Mesenchymal stem cell (in vitro differentiated cells and primary cell): ENCODE measurements at regions not wholly inside any gene's neighbourhood (a gene's known extent, or its start where the extent isn't known, plus 50 kb on each side); places are given as distances from the start of the nearest gene placed in this dataset.
A peak's percentile ranks its signal among the peaks of the same experiment; 100 is the strongest.

Source experiments
- DNase-seq: peaks from one replicate; pipeline ENCODE4 v3.0.0-alpha.2; 2013
- H2AFZ ChIP-seq: one replicate; pipeline ENCODE4 v1.6.1; 2013; ENCODE audit warnings: low read depth, mild to moderate bottlenecking, control low read depth, inconsistent platforms, low read length, moderate library complexity
- H2AK5ac ChIP-seq: 2 replicates; pipeline ENCODE4 v1.6.1; 2013; ENCODE audit warnings: low read length, moderate library complexity, mild to moderate bottlenecking, inconsistent platforms; ENCODE audit not compliant: severe bottlenecking
- H2BK120ac ChIP-seq: one replicate; pipeline ENCODE4 v1.6.1; 2013; ENCODE audit warnings: low read depth, mild to moderate bottlenecking, inconsistent platforms, low read length, moderate library complexity
- H2BK12ac ChIP-seq, 2 experiments: one replicate each; pipeline ENCODE4 v1.6.1; 2013; ENCODE audit warnings: inconsistent platforms in 2 of 2, low read length in 2 of 2, mild to moderate bottlenecking in 2 of 2, moderate library complexity in 2 of 2, control low read depth in 1 of 2
- H2BK15ac ChIP-seq: one replicate; pipeline ENCODE4 v1.6.1; 2013; ENCODE audit warnings: mild to moderate bottlenecking, low read depth, inconsistent platforms; ENCODE audit not compliant: poor library complexity, severe bottlenecking
- H2BK5ac ChIP-seq: 2 replicates; pipeline ENCODE4 v1.6.1; 2013; ENCODE audit warnings: low read depth, mild to moderate bottlenecking, low read length, control low read depth, inconsistent platforms; ENCODE audit not compliant: poor library complexity, severe bottlenecking
- H3K14ac ChIP-seq, 2 experiments: one replicate each; pipeline ENCODE4 v1.6.1; 2013; ENCODE audit warnings: inconsistent platforms in 2 of 2, low read length in 2 of 2, control low read depth in 1 of 2, mild to moderate bottlenecking in 1 of 2, moderate library complexity in 1 of 2
- H3K18ac ChIP-seq, 2 experiments: one replicate each; pipeline ENCODE4 v1.6.1; 2013; ENCODE audit warnings: inconsistent platforms in 2 of 2, low read length in 2 of 2, control low read depth in 1 of 2, low read depth in 1 of 2, mild to moderate bottlenecking in 1 of 2
- H3K23ac ChIP-seq, 2 experiments: one replicate each; pipeline ENCODE4 v1.6.1; 2013; ENCODE audit warnings: inconsistent platforms in 2 of 2, low read length in 2 of 2, mild to moderate bottlenecking in 2 of 2, moderate library complexity in 2 of 2, control low read depth in 1 of 2
- H3K27ac ChIP-seq: 2 replicates; pipeline ENCODE4 v1.5.1; 2013; ENCODE audit warnings: mild to moderate bottlenecking, moderate library complexity, low read length, control low read depth, inconsistent platforms; ENCODE audit not compliant: poor library complexity, severe bottlenecking
- H3K27me3 ChIP-seq, 2 experiments: 2 replicates each; pipeline versions ENCODE4 v1.6.1 to v1.7.0; 2013; ENCODE audit warnings: low read length in 2 of 2, mild to moderate bottlenecking in 2 of 2, moderate library complexity in 2 of 2, control low read depth in 1 of 2, inconsistent platforms in 1 of 2; ENCODE audit not compliant: control insufficient read depth in 1 of 2, insufficient read depth in 1 of 2
- H3K36me3 ChIP-seq, 2 experiments: 2 replicates each; pipeline versions ENCODE4 v1.6.1 to v1.7.0; 2013; ENCODE audit warnings: low read length in 2 of 2, control low read depth in 1 of 2, inconsistent platforms in 1 of 2, low read depth in 1 of 2, mild to moderate bottlenecking in 1 of 2; ENCODE audit not compliant: insufficient read depth in 2 of 2, control insufficient read depth in 1 of 2
- H3K4ac ChIP-seq, 2 experiments: one replicate each; pipeline ENCODE4 v1.6.1; 2013; ENCODE audit warnings: inconsistent platforms in 2 of 2, low read length in 2 of 2, mild to moderate bottlenecking in 2 of 2, moderate library complexity in 2 of 2, control low read depth in 1 of 2, low read depth in 1 of 2
- H3K4me1 ChIP-seq: 2 replicates; pipeline ENCODE4 v1.6.1; 2013; ENCODE audit warnings: low read depth, low read length, control low read depth; ENCODE audit not compliant: control insufficient read depth, insufficient read depth
- H3K4me2 ChIP-seq: 2 replicates; pipeline ENCODE4 v1.6.1; 2013; ENCODE audit warnings: low read length, mild to moderate bottlenecking, inconsistent platforms; ENCODE audit not compliant: poor library complexity, severe bottlenecking
- H3K4me3 ChIP-seq, 2 experiments: 2 replicates each; pipeline versions ENCODE4 v1.5.1 to v1.7.0; 2013; ENCODE audit warnings: low read length in 2 of 2, mild to moderate bottlenecking in 2 of 2, control low read depth in 1 of 2, low read depth in 1 of 2; ENCODE audit not compliant: insufficient read depth in 1 of 2
- H3K79me1 ChIP-seq: replicated peaks from 2 replicates; pipeline ENCODE4 v1.6.1; 2013; ENCODE audit warnings: mild to moderate bottlenecking, control low read depth, low read length, inconsistent platforms; ENCODE audit not compliant: poor library complexity, severe bottlenecking
- H3K9ac ChIP-seq: 2 replicates; pipeline ENCODE4 v1.7.0; 2013; ENCODE audit warnings: mild to moderate bottlenecking, low read length, moderate library complexity
- H3K9me3 ChIP-seq: 2 replicates; pipeline ENCODE4 v1.7.0; 2013; ENCODE audit warnings: mild to moderate bottlenecking, low read length; ENCODE audit not compliant: control insufficient read depth
- H4K8ac ChIP-seq: one replicate; pipeline ENCODE4 v1.6.1; 2013; ENCODE audit warnings: inconsistent platforms, mild to moderate bottlenecking, low read length, moderate library complexity
- H4K91ac ChIP-seq: one replicate; pipeline ENCODE4 v1.6.1; 2013; ENCODE audit warnings: mild to moderate bottlenecking, low read length, inconsistent platforms
- WGBS: methylation state at CpG from one replicate; pipeline ENCODE4 v1.1.7; 2013; ENCODE audit warnings: mixed read lengths; 5-methylcytosine and 5-hydroxymethylcytosine counted together

DNA sequence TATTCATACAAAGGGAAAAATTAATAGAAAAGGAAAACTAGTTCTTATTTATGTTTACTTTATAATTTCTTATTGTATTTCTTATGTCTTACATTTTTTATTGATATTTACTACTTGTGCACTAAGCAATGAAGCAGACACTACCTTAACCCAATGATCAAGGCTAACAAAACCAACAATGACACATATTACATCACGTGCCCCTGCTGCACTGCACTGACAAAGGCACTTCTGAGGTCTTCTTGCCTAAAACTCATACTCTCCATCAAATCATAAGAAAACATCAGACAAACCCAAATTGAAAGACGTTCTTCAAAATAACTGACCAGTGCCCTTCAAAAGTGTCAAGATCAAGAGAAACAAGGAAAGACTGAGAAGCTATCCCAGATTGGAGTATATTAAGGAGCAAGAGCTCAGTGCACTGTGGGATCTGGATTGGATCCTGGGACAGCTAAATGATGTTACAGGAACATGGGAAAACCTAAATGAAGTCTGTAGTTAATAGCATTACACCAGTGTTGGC, 230.9 kb downstream of the AUH start:
- peaks cover 3% of the 10 kb centered on the region for H3K4me1 ChIP-seq
- H3K4ac ChIP-seq: no peak overlapping the region
- H2AFZ ChIP-seq: no peak overlapping the region
- H3K9me3 ChIP-seq: no peaks in the 10 kb centered on the region
- no peaks in the 10 kb centered on the region for H3K36me3 ChIP-seq
- no peak overlapping the region for H4K91ac ChIP-seq
- H3K4me2 ChIP-seq: no peak overlapping the region
- no peak for DNase-seq
- no peak overlapping the region for H3K23ac ChIP-seq
- no peak overlapping the region for H2BK120ac ChIP-seq
- no peak overlapping the region for H2BK15ac ChIP-seq
- H3K14ac ChIP-seq: no peak overlapping the region
- 94% methylated on average over 2 of the region's 2 CpGs for WGBS
- peak overlapping the region in 1 of 2 experiments; percentile 38 for H3K18ac ChIP-seq
- peak overlapping the region; percentile 77 for H3K9ac ChIP-seq
- no peak overlapping the region for H2AK5ac ChIP-seq
- H2BK12ac ChIP-seq: peak overlapping the region in 1 of 2 experiments; percentile 77
- H3K27me3 ChIP-seq: no peaks in the 10 kb centered on the region
- H3K4me3 ChIP-seq: no peak overlapping the region
- H2BK5ac ChIP-seq: no peak overlapping the region
- no peaks in the 10 kb centered on the region for H3K79me1 ChIP-seq
- H4K8ac ChIP-seq: no peak overlapping the region
- no peak overlapping the region for H3K27ac ChIP-seq

- H3K36me3 ChIP-seq: no peaks in the 10 kb centered on the region
- 7% methylated on average over 6 of the region's 8 CpGs for WGBS
- H3K14ac ChIP-seq: no peak overlapping the region
- no peak overlapping the region for H3K27ac ChIP-seq
- no peak overlapping the region for H2AFZ ChIP-seq
- H4K8ac ChIP-seq: no peak overlapping the region
- no peaks in the 10 kb centered on the region for H3K9me3 ChIP-seq
- H2BK120ac ChIP-seq: no peak overlapping the region
- H3K9ac ChIP-seq: peak overlapping the region; percentile 77
- H3K23ac ChIP-seq: no peak overlapping the region
- H2AK5ac ChIP-seq: no peak overlapping the region
- peak overlapping the region in 1 of 2 experiments; percentile 46 for H3K18ac ChIP-seq
- peak; percentile 97 for DNase-seq
- no peak overlapping the region for H3K4me2 ChIP-seq
- peak overlapping the region in 1 of 2 experiments; percentile 40 for H3K4ac ChIP-seq
- H2BK12ac ChIP-seq: peak overlapping the region in 1 of 2 experiments; percentile 77
- peaks cover 3% of the 10 kb centered on the region for H3K4me1 ChIP-seq
- no peaks in the 10 kb centered on the region for H3K27me3 ChIP-seq
- no peaks in the 10 kb centered on the region for H3K79me1 ChIP-seq
- H2BK5ac ChIP-seq: no peak overlapping the region
- H3K4me3 ChIP-seq: no peak overlapping the region
- no peak overlapping the region for H4K91ac ChIP-seq
- no peak overlapping the region for H2BK15ac ChIP-seq
These were observed 230.3 kb downstream of the AUH start for GRCh38 chr9:91131433-91131839.

GRCh38 chr9:91132576-91133073, 229.1 kb downstream of the AUH start:
- no peak overlapping the region for H3K27ac ChIP-seq
- no peaks in the 10 kb centered on the region for H3K79me1 ChIP-seq
- WGBS: 100% methylated on average over 1 of the region's 3 CpGs
- H3K36me3 ChIP-seq: no peaks in the 10 kb centered on the region
- no peak overlapping the region for H3K9ac ChIP-seq
- no peak overlapping the region for H3K4me3 ChIP-seq
- H3K27me3 ChIP-seq: no peaks in the 10 kb centered on the region
- H3K23ac ChIP-seq: no peak overlapping the region
- no peak overlapping the region for H3K18ac ChIP-seq
- no peak overlapping the region for H4K8ac ChIP-seq
- H2BK15ac ChIP-seq: no peak overlapping the region
- no peak overlapping the region for H3K4me2 ChIP-seq
- H3K9me3 ChIP-seq: no peaks in the 10 kb centered on the region
- H3K4ac ChIP-seq: no peak overlapping the region
- no peak overlapping the region for H2AK5ac ChIP-seq
- no peak overlapping the region for H2BK5ac ChIP-seq
- H2BK120ac ChIP-seq: no peak overlapping the region
- H3K14ac ChIP-seq: no peak overlapping the region
- H4K91ac ChIP-seq: no peak overlapping the region
- DNase-seq: no peak
- peaks cover 2% of the 10 kb centered on the region for H3K4me1 ChIP-seq
- H2AFZ ChIP-seq: no peak overlapping the region
- H2BK12ac ChIP-seq: no peak overlapping the region

DNA sequence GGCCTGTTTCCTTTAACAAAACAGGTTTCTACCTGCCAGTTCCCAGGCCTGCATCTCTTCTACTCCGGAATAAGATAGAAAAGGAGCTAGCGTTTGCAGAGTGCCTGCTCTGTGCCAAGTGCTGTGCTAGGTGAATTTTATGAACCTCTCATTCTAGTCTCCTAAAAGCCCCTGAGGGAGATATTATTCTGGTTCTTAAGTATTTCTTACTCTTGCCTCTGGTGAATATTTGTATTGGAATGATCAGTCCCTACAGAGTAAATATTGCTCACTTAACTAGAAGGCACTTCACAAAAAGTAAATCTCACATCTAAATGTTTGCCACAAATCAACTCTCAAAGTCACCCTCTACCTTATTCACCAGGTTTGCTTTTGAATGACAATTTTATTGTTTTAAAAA, 227.1 kb downstream of the AUH start:
- H2AFZ ChIP-seq: no peak overlapping the region
- no peaks in the 10 kb centered on the region for H3K9me3 ChIP-seq
- H4K8ac ChIP-seq: no peak overlapping the region
- no peak overlapping the region for H3K9ac ChIP-seq
- H3K36me3 ChIP-seq: no peaks in the 10 kb centered on the region
- H2BK5ac ChIP-seq: no peak overlapping the region
- H3K79me1 ChIP-seq: no peaks in the 10 kb centered on the region
- no peak overlapping the region for H3K4me3 ChIP-seq
- peaks cover 2% of the 10 kb centered on the region for H3K4me1 ChIP-seq
- no peak for DNase-seq
- H3K4ac ChIP-seq: no peak overlapping the region
- H2BK12ac ChIP-seq: no peak overlapping the region
- WGBS: no CpG with 5 or more reads among the region's 2 CpGs
- no peak overlapping the region for H2BK120ac ChIP-seq
- H3K4me2 ChIP-seq: no peak overlapping the region
- H2BK15ac ChIP-seq: no peak overlapping the region
- no peak overlapping the region for H3K23ac ChIP-seq
- H3K14ac ChIP-seq: no peak overlapping the region
- no peaks in the 10 kb centered on the region for H3K27me3 ChIP-seq
- H4K91ac ChIP-seq: no peak overlapping the region
- H3K27ac ChIP-seq: no peak overlapping the region
- H2AK5ac ChIP-seq: no peak overlapping the region
- H3K18ac ChIP-seq: peak overlapping the region in 1 of 2 experiments; percentile 40
